OCI-LY7 (cell line): ENCODE measurements at regions not wholly inside any gene's neighbourhood (a gene's known extent, or its start where the extent isn't known, plus 50 kb on each side); places are given as distances from the start of the nearest gene placed in this dataset.

Experiments
- CTCF ChIP-seq: fragments of 200-600 bp; sonication (generic); conservative IDR thresholded peaks from 2 replicates; pipeline ENCODE4 v1.5.1; 2014; ENCODE audit warnings: mild to moderate bottlenecking, antibody characterized with exemption, low read length, moderate library complexity, mixed read lengths
- EZH2phosphoT487 ChIP-seq: fragments of 200-600 bp; sonication (generic); IDR thresholded peaks from 2 replicates; pipeline ENCODE4 v1.6.1; 2018; ENCODE audit warnings: low read depth, borderline replicate concordance, mild to moderate bottlenecking, mixed run types, antibody characterized with exemption, low read length, moderate library complexity, mixed read lengths

- TF ChIP-seq CTCF (0 out of 2 replicates have a peak, but pooled peaks have one; percentile 18), EZH2phosphoT487 (no peak)
Measured at GRCh38 chr3:144770915-144771351, 799.3 kb downstream of the DIPK2A start.
